ENCODE measurements at regions not wholly inside any gene's neighbourhood (a gene's known extent, or its start where the extent isn't known, plus 50 kb on each side); places are given as distances from the start of the nearest gene placed in this dataset.
"Not testable (repeated sequence)": the region's sequence is repeated elsewhere in the genome, so short reads cannot be mapped to it uniquely, and the experiment has no call there.

- TF ChIP-seq CTCF (IDR thresholded peaks at IDR 0.05): no peak
- TF ChIP-seq POLR2A (IDR thresholded peaks at IDR 0.05): no peak
- no peak for DNase-seq (ENCODE audit: low spot score in 2 of 2)
- H3K4me3 ChIP-seq (ENCODE audit: low read depth, poor library complexity, severe bottlenecking): no peak overlapping the region
- intact Hi-C loops (cut with DNase I; ENCODE audit: low total_unique reads): no loop called here
These were observed 716.4 kb downstream of the SEMA5A start for GRCh38 chr5:8829323-8830029.

GRCh38 chr5:8831251-8831650 is 714.6 kb downstream of the SEMA5A start:
- no peak overlapping the region for H3K4me3 ChIP-seq (ENCODE audit: low read depth, poor library complexity, severe bottlenecking)
- intact Hi-C loops (cut with DNase I; ENCODE audit: low total_unique reads): no loop called here
- no peak for DNase-seq (ENCODE audit: low spot score in 2 of 2)
- WGBS, 2 donors: 82% methylated on average over 3 of the region's 3 CpGs
- no peak for TF ChIP-seq POLR2A (IDR thresholded peaks at IDR 0.05)

GRCh38 chr5:8831854-8832253 is 714.0 kb downstream of the SEMA5A start:
- TF ChIP-seq POLR2A (IDR thresholded peaks at IDR 0.05) (no peak), CTCF (IDR thresholded peaks at IDR 0.05) (no peak)
- intact Hi-C loops (cut with DNase I; ENCODE audit: low total_unique reads): no loop called here
- DNase-seq (ENCODE audit: low spot score in 2 of 2): no peak
- 32 to 50% methylated on average over 1 of the region's 1 CpG for WGBS, 2 donors
- H3K4me3 ChIP-seq (ENCODE audit: low read depth, poor library complexity, severe bottlenecking): no peak overlapping the region

DNA sequence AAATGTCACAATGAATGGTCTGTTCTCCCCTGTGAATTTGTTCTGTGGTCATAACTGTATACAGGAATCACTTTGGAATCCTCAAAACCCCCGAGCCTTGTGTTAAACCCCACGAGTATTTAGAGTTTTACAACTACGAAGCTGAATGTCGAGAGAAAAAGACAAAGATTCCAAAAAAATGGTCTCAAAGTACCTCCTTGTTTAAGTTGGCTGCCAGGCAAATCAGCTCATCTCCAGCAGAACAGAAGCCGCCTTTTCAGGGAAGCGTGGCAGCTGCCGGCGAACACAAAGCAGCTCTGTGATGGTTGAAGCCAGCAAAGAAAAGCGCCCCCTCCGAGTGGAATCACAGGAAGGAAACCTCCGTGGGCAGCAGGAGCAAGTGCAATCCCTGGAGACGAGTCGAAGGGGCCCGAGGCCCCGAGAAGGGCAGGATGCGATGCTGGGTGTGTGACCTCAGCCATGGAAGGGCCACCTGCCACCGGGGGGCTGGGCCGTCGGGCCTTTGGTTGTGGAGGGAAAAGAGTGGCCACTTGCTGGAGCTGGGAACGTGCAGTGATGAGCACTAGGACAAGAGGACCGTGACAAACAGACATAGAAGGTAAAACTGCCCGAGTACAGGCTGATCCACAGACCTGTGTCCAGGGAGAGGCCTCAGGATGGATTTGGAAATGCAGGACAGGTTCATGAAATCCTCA is 706.4 kb downstream of the SEMA5A start:
- TF ChIP-seq CTCF (IDR thresholded peaks at IDR 0.05): no peak
- no peak for TF ChIP-seq POLR2A (IDR thresholded peaks at IDR 0.05)
- no peak for DNase-seq (ENCODE audit: low spot score in 2 of 2)
- H3K4me3 ChIP-seq (ENCODE audit: low read depth, poor library complexity, severe bottlenecking): no peak overlapping the region
- 78 to 81% methylated on average over 22 of the region's 22 CpGs for WGBS, 2 donors
- intact Hi-C loops (cut with DNase I; ENCODE audit: low total_unique reads): no loop called here

DNA sequence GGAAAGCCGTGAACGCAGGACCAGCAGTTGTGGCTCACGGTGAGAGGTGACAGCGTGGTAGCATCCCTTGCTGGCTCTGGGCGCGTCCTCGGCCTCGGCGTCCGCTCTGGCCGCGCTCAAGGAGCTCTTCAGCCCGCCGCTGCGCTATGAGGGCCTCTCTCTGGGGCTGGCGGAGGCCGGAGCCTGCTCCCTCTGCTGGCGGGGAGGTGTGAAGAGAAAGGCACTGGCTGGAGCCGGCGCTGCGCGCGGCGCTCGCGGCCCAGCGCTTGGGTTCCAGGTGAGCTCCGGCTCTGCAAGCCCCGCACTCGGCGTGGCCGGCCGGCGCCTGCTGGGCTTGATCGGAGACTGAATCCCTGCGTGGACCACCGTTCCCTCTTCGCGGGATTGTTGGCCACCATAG is 705.6 kb downstream of the SEMA5A start:
- H3K4me3 ChIP-seq (ENCODE audit: low read depth, poor library complexity, severe bottlenecking): no peak overlapping the region
- no peak for TF ChIP-seq POLR2A (IDR thresholded peaks at IDR 0.05)
- TF ChIP-seq CTCF (IDR thresholded peaks at IDR 0.05): no peak
- WGBS, 2 donors: 85 to 86% methylated on average over 31 to 35 of the region's 39 CpGs
- no peak for DNase-seq (ENCODE audit: low spot score in 2 of 2)
- intact Hi-C loops (cut with DNase I; ENCODE audit: low total_unique reads): no loop called here

GRCh38 chr5:8840746-8841145 is 705.1 kb downstream of the SEMA5A start:
- DNase-seq (ENCODE audit: low spot score in 2 of 2); H3K4me3 ChIP-seq (ENCODE audit: low read depth, poor library complexity, severe bottlenecking); intact Hi-C loops (cut with DNase I; ENCODE audit: low total_unique reads): not testable (repeated sequence)
- WGBS, 2 donors: 89 to 95% methylated on average over 8 of the region's 8 CpGs

Measured in lower leg skin (tissue), 4 donors.